ENCODE measurements at regions not wholly inside any gene's neighbourhood (a gene's known extent, or its start where the extent isn't known, plus 50 kb on each side); places are given as distances from the start of the nearest gene placed in this dataset.
"Not testable (repeated sequence)": the region's sequence is repeated elsewhere in the genome, so short reads cannot be mapped to it uniquely, and the experiment has no call there.

DNA sequence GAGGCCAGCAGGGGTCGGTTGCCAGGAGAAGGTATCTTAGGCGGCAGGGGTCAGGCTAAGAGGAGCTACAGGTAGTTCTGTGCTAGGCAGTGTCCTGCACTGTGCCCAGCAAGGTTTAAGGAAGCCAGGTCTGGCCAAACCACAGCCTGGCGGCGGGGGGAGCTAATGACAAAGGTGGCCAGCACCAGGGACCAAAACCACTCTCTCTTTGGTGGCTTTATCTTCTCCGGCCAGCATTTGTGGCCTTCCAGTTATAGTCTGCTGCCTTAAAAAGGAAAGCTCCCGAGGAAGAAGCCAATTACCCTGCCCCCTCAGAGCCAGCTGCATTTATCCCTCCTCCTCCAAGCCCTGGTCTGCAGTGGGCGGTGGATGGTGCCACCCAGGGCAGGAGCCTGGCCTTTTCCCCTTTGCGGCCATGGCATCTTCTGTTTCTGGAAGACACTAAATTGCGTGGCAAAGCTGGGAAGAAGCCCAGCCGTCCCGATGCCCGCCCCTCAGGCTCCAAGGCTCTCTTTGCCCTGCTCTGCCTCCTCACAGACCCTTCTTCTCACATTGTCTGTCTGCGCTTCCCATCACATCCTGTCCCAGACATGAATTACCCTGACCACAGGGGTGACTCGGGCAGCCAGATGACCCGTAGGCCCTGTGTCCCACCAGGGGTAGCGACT, 94.6 kb downstream of the EN1 start:
- no peak for TF ChIP-seq ZNF274 (IDR thresholded peaks at IDR 0.05; ENCODE audit: low read depth, low read length)
- no peak overlapping the region for H3K4me3 ChIP-seq (ENCODE audit: low read length)

DNA sequence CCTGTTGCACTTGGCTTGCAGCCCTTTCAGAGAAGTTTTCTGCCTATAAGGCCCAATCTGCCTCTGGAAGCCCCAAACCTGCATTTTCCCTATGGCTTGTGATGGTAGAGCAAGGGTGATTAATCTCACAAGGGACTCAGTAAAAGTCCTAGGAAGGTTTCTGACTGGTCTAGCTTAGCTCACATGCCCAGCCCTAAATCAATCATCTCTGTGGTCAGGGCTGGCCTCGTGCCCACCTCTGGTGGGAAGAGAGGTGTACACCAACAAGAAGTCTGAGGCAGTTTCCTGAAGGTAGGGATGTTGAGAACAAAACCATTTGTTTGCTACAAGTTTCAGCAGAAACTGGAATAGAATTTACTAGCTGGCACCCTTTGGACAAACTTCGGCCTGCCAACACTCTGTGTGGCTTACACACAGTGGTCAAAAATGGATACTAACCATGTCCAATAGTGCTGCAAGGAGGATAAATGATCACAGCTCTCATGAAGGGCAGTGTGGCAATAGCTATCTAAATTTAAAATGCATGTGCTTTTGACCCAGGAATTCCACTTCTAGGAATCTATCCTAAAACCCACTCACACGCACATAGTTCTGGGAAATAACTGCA, 96.4 kb downstream of the EN1 start:
- TF ChIP-seq ZNF274 (IDR thresholded peaks at IDR 0.05; ENCODE audit: low read depth, low read length): no peak

DNA sequence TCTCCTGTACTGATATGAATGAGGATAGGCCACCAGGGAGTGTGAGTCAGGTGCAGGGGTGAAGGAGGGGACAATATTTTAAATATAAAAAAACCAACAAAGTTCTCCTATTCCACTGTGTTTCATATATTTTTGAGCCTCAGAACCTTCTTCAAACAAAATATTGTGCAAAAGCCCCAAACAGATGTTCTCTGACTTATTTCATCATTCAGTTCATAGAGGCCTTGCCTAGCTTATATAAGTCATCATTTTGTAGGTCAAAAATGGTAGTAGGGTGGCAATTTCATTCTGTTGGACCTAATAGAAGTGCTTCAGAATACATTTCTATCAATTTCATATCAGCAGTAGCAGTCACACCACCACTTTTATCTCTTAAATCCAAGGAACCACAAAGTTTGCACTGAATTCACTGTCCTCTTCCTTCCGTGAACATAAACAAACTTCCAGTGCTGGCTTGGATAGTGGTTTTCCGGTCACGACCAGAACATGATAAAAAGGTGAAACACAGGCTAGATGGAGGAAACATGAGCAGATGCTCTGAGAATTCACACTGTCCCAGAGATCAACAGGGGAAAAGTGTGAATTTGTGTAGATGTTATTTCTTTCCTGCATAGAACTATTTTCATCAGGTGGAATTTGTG, 99.1 kb downstream of the EN1 start:
- no peak overlapping the region for H3K4me3 ChIP-seq (ENCODE audit: low read length)

More for the DNA sequence above, 96.4 kb downstream of the EN1 start:
- H3K4me3 ChIP-seq (ENCODE audit: low read length): no peak overlapping the region

DNA sequence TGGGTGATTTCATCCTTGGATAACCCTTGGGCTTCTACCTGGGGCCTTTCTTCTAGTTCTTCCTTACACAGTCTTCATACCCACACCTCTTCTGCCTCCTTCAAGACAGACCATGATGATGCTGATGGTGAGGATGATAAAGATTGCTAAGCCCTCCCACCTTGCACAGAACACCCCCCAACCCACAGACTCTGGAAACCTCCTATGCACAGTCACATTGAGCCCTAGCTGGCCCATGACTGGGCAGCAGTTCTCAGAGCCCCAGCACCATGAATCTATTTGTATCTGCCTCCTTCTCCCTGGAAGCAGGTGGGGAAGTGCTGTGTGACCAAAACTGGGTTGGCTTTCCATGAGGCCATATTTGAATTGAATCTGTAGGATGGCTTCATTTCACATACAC, 99.8 kb downstream of the EN1 start:
- no peak for TF ChIP-seq ZNF274 (IDR thresholded peaks at IDR 0.05; ENCODE audit: low read depth, low read length)
- H3K4me3 ChIP-seq (ENCODE audit: low read length): no peak overlapping the region

More for the DNA sequence above, 99.1 kb downstream of the EN1 start:
- TF ChIP-seq ZNF274 (IDR thresholded peaks at IDR 0.05; ENCODE audit: low read depth, low read length): no peak

DNA sequence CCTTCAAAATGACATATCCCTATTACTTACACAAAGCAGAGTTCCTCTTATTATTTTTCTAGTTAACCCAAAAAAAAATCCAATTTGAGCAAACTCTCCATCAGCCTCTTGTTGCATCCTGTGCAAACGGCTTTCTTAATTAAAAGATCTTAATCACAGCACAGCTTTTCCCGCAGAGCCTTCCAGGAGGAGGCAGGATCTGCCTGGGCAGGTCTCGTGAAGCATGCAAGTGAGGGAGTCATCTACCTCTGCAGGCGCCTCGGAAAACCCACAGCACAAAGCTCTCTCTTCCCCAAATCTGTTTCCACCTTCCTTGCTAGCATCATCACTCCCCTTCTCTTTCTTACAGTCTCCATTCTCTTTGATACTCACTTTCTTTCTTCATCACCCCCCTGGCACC, 100.4 kb downstream of the EN1 start:
- no peak for TF ChIP-seq ZNF274 (IDR thresholded peaks at IDR 0.05; ENCODE audit: low read depth, low read length)
- no peak overlapping the region for H3K4me3 ChIP-seq (ENCODE audit: low read length)

DNA sequence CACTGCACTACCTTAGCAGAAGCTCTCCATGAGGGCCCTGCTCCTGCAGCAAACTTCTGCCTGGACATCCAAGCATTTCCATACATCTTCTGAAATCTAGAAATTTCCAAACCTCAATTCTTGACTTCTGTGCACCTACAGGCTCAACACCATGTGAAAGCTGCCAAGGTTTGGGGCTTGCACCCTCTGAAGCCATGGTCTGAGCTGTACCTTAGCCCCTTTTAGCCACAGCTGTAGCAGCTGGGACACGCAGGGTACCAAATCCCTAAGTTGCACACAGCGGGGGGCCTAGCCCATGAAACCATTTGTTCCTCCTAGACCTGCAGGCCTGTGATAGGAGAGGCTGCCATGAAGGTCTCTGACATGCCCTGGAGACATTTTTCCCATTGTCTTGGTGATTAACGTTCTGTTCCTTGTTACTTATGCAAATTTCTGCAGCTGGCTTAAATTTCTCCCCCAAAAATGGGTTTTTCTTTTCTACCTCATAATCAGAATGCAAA, 102.7 kb downstream of the EN1 start:
- not testable (repeated sequence) for H3K4me3 ChIP-seq (ENCODE audit: low read length)

DNA sequence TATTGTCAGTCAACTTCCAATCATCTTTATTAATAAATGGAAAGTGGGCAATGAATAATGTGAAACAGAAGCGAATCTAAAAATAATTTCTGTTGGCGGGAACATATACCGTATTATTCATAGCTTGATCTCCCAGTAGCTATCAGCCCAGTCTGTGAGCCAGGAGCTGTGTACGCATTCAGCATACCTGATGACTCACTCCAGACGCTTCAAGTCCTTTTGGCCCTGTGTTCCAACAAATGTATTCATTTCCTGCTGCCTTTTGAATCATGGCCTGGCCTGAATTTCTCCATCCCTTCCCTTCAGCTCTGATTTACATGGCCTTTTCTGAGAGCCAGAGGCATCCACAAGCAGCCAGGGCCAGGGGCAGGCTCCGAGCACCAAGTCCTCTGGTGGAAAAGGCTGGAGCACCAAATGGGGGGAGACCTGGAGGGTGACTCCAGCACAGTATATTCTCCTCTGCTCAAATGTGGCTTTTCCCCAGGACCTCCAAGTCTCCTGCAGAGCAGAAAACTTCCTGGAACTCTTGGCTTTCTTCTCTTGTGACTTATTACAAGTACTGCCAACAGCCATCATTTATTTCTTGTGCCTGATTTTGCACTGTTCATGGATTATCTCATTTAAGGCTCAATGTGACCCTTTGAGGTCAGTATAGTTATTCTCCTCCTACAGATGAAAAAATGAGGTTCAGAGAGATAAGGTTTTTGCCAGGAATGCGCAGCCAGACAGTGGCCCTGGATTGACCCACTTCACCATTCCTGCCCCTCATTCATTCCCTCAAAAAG, 108.7 kb downstream of the EN1 start:
- no peak for TF ChIP-seq ZNF274 (IDR thresholded peaks at IDR 0.05; ENCODE audit: low read depth, low read length)
- H3K4me3 ChIP-seq (ENCODE audit: low read length): no peak overlapping the region

DNA sequence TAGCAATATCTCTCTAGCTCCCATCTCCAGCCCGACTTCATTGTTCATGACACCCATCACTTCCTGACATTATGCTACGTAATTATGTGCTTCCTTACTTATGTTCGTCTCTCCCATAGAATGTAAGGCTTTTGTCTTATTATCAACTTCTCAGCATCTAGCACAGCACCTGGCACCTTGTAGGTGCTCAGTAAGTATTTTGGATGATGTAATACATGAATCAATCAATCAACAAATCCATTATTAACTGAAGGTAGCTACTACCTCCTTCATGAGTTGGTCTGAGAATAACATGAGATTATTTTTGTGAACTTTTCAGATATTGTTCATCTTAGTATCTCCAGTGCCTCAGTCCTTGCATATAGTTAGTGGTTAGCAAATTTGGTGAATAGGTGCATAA, 109.3 kb downstream of the EN1 start:
- no peak overlapping the region for H3K4me3 ChIP-seq (ENCODE audit: low read length)
- TF ChIP-seq ZNF274 (IDR thresholded peaks at IDR 0.05; ENCODE audit: low read depth, low read length): no peak

DNA sequence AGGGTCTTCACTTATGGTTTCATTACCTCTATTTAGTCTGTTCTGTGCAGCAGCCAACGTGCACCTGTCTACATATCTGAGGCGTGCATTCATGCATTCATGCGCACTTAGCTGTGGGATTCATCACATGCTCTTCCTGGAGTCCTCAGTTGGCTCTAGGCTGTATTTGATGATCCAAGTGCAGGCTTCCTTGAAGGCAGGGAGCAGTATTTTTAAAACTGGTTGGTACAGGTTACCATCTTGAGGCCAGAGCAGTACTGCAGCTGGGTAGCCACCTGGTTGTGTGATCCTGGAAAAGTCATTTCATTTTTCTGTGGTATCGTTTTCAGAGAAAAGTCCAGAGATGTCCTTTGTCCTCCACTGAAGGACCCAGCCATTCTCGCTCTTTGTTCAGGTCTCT, 109.8 kb downstream of the EN1 start:
- H3K4me3 ChIP-seq (ENCODE audit: low read length): no peak overlapping the region
- no peak for TF ChIP-seq ZNF274 (IDR thresholded peaks at IDR 0.05; ENCODE audit: low read depth, low read length)

DNA sequence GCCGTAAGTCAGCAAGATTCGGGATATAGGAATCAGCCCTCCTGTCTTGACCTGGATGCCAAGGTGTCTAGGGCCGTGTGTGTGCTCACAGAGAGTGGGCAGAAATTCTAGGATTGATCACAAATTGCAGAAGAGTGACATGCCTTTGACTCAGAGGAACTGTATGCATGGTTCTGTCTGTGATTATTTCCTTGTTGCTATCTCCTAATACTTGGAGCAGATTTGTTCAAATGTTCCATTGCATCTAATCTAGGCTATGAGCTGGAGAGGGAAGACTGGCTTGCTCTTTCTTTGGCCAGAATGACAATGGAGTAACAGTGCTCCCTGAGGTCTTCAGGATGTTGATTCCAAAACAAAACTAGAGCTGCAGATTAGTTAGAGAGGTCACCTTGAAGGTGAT, 115.0 kb downstream of the EN1 start:
- no peak overlapping the region for H3K4me3 ChIP-seq (ENCODE audit: low read length)
- no peak for TF ChIP-seq ZNF274 (IDR thresholded peaks at IDR 0.05; ENCODE audit: low read depth, low read length)

DNA sequence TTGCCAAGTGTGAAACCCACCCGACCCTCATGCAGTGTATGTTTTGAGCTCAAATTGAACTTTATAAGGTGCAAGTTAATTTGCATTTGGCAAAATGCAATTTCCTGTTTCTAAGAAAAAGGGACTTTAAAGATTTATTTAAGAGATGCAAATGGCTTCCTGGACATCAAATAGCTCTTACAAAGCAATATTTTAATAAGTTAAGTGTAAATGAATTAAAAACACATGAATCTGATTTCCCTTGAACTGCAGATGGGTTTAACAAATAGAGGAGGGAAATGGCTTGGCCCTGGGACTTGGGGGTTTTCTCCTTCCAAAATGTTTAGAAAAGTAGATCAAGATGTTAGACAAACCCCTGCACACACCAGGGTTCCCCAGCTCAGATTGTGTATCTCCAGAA, 116.0 kb downstream of the EN1 start:
- no peak overlapping the region for H3K4me3 ChIP-seq (ENCODE audit: low read length)
- TF ChIP-seq ZNF274 (IDR thresholded peaks at IDR 0.05; ENCODE audit: low read depth, low read length): no peak

DNA sequence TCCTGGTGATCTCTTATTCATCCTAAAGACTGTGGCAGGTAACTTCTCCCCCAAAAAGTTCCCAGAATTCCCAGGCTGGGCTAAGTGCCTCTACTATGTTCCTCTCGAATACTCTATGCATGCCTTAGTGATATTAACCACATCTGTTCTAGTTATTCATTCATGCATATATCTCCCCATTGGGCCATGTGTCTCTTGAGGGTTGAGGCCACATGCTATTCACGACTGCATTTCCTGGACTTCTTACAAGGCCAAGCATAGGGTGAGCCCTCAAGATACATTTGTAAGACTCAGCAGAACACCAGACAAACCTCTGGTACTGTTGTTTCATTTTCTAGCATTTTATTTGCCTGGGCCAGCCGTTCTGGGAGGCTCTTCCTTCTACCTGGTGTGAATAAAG, 117.0 kb downstream of the EN1 start:
- H3K4me3 ChIP-seq (ENCODE audit: low read length): no peak overlapping the region
- TF ChIP-seq ZNF274 (IDR thresholded peaks at IDR 0.05; ENCODE audit: low read depth, low read length): no peak

DNA sequence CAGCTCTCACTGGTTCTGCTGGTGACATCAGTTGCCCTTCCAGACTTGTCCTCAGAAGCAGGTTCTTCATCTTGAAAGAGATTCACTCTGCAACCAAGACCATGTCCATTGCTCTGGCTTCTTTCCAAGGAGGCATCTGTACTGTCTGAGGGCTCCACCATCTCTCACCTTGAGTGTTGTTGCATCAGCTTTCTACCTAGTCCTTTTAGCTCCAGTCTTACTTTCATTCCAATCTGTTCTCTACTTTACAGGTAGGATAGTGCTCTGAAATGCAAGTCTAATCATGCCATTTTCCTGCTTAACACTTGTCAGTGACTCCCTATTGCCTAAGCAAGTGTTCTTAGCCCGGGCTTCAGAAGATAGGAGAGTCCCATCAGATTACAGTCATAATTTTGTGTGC, 117.7 kb downstream of the EN1 start:
- TF ChIP-seq ZNF274 (IDR thresholded peaks at IDR 0.05; ENCODE audit: low read depth, low read length): no peak

DNA sequence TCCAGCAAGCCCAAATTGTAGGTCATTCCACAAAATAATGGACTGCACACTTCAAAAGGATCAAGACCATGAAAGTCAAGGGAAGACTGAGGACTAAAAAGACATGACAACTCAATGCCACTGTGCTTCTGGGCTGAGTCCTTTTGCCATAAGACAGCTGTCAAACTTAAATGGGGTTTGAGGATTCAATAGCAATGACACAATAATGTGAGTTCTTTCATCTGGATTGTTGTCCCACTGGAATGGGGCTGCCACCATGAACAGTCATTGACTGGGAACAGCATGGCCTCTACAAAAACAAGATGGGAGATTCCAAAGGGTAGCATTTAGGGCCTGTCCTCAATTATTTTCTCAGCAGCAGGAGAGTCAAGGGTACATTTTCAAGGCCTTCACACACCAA, 118.5 kb downstream of the EN1 start:
- no peak overlapping the region for H3K4me3 ChIP-seq (ENCODE audit: low read length)
- TF ChIP-seq ZNF274 (IDR thresholded peaks at IDR 0.05; ENCODE audit: low read depth, low read length): no peak

More for the DNA sequence above, 117.7 kb downstream of the EN1 start:
- H3K4me3 ChIP-seq (ENCODE audit: low read length): no peak overlapping the region

All from GM08714 (cell line).